ENCODE measurements at regions not wholly inside any gene's neighbourhood (a gene's known extent, or its start where the extent isn't known, plus 50 kb on each side); places are given as distances from the start of the nearest gene placed in this dataset.

DNA sequence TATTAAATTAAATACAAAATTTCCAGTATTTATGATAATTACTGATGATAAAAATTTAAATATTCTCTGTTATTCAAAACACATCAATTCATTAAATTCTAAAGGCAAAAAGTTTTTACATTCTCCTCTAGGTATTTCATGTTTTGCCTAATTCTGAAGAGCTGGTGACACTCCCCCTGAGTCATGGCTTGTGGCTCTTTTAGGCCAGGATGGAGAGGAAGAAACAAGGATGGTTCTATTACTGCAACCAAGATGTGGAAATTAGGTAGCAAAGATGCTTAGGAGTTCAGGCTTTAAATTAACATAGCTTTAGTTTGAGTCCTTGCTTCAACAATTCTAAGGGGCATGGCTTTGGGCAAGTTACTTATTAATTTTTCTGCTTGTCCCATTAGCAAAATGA is 1295.8 kb downstream of the EFNA5 start:
- intact Hi-C loops (cut with DNase I; ENCODE audit: low total_unique reads), result no loop called here
- Histone ChIP-seq H3K36me3 (no peaks in the 10 kb centered on the region), H3K27me3 (no peaks in the 10 kb centered on the region), H3K4me1 (no peaks in the 10 kb centered on the region), H3K4me3 (no peak overlapping the region), H3K27ac (no peak overlapping the region), H3K9me3 (peaks cover 0 to 12% (median 3%) of the 10 kb centered on the region in 4 donors)
- no peak for DNase-seq
- TF ChIP-seq POLR2A (IDR thresholded peaks at IDR 0.05) (no peak), POLR2AphosphoS5 (IDR thresholded peaks at IDR 0.05) (no peak), EP300 (IDR thresholded peaks at IDR 0.05) (no peak)
- TF ChIP-seq, protein P1, sequence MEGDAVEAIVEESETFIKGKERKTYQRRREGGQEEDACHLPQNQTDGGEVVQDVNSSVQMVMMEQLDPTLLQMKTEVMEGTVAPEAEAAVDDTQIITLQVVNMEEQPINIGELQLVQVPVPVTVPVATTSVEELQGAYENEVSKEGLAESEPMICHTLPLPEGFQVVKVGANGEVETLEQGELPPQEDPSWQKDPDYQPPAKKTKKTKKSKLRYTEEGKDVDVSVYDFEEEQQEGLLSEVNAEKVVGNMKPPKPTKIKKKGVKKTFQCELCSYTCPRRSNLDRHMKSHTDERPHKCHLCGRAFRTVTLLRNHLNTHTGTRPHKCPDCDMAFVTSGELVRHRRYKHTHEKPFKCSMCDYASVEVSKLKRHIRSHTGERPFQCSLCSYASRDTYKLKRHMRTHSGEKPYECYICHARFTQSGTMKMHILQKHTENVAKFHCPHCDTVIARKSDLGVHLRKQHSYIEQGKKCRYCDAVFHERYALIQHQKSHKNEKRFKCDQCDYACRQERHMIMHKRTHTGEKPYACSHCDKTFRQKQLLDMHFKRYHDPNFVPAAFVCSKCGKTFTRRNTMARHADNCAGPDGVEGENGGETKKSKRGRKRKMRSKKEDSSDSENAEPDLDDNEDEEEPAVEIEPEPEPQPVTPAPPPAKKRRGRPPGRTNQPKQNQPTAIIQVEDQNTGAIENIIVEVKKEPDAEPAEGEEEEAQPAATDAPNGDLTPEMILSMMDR (IDR thresholded peaks at IDR 0.05), result no peak

DNA sequence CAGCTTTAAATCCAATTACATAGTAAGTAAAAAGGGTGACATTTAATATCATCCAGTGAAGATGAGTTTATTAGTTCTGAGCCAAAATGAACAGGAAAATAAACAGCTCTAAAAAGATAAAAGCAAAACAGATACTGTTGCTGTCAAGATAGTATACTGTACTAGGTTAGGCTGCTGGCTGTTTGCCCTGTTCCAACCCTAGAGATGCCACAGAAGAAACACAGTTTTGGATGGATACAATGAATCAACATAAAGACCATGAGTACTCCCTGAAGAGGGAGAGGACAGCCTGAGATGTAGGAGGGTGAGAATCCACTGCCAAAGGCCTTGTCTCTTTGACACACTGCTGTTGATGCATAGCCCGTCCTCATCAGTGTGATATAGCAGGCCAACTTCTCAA is 1302.7 kb downstream of the EFNA5 start:
- no peak overlapping the region for H3K27ac ChIP-seq
- H3K36me3 ChIP-seq, result no peaks in the 10 kb centered on the region
- intact Hi-C loops (cut with DNase I; ENCODE audit: low total_unique reads), result no loop called here
- TF ChIP-seq EP300 (IDR thresholded peaks at IDR 0.05) (no peak), POLR2A (IDR thresholded peaks at IDR 0.05) (no peak), POLR2AphosphoS5 (IDR thresholded peaks at IDR 0.05) (no peak)
- TF ChIP-seq, protein P1 (IDR thresholded peaks at IDR 0.05), result no peak
- peaks cover 0 to 17% (median 4%) of the 10 kb centered on the region in 4 donors for H3K9me3 ChIP-seq
- WGBS, 5 donors, result 60 to 81% (median 63%) methylated on average over 1 of the region's 1 CpG
- no peaks in the 10 kb centered on the region for H3K27me3 ChIP-seq
- H3K4me3 ChIP-seq, result no peak overlapping the region
- H3K4me1 ChIP-seq, result no peaks in the 10 kb centered on the region
- no peak for DNase-seq

- Histone ChIP-seq H3K27me3 (no peaks in the 10 kb centered on the region), H3K4me3 (no peak overlapping the region), H3K4me1 (no peaks in the 10 kb centered on the region), H3K27ac (no peak overlapping the region), H3K36me3 (no peaks in the 10 kb centered on the region), H3K9me3 (peaks cover 0 to 17% (median 4%) of the 10 kb centered on the region in 4 donors)
- 74 to 90% (median 85%) methylated on average over 1 of the region's 1 CpG for WGBS, 5 donors
- TF ChIP-seq, protein P1 (IDR thresholded peaks at IDR 0.05), result no peak
- TF ChIP-seq POLR2AphosphoS5 (IDR thresholded peaks at IDR 0.05), result no peak
- TF ChIP-seq EP300 (IDR thresholded peaks at IDR 0.05), result no peak
- no peak for TF ChIP-seq POLR2A (IDR thresholded peaks at IDR 0.05)
- DNase-seq, result no peak
- intact Hi-C loops (cut with DNase I; ENCODE audit: low total_unique reads), result no loop called here
Measured at GRCh38 chr5:106367281-106367680, 1303.5 kb downstream of the EFNA5 start.

GRCh38 chr5:106363578-106363977 is 1307.2 kb downstream of the EFNA5 start:
- Histone ChIP-seq H3K27ac (no peak overlapping the region), H3K27me3 (no peaks in the 10 kb centered on the region), H3K36me3 (no peaks in the 10 kb centered on the region), H3K4me1 (no peaks in the 10 kb centered on the region), H3K9me3 (peaks cover 0 to 9% (median 0%) of the 10 kb centered on the region in 4 donors), H3K4me3 (no peak overlapping the region)
- WGBS, 5 donors, result 88 to 93% (median 93%) methylated on average over 1 of the region's 1 CpG
- DNase-seq, result no peak
- intact Hi-C loops (cut with DNase I; ENCODE audit: low total_unique reads), result no loop called here
- TF ChIP-seq, protein P1 (IDR thresholded peaks at IDR 0.05), result no peak
- no peak for TF ChIP-seq POLR2A (IDR thresholded peaks at IDR 0.05)

Measured in stomach (tissue), 8 donors.